Vagina (tissue), 2 donors: ENCODE measurements at regions not wholly inside any gene's neighbourhood (a gene's known extent, or its start where the extent isn't known, plus 50 kb on each side); places are given as distances from the start of the nearest gene placed in this dataset.

ENCODE experiments used
- CTCF ChIP-seq, 3 experiments: fragments of 450-650 bp in 2 of 3; fragments of 200-600 bp in 1 of 3; sonication (generic) in 1 of 3; IDR thresholded peaks; one replicate each; pipeline ENCODE4 v1.5.1; 2017 to 2019; ENCODE audit warnings: antibody characterized with exemption in 3 of 3, mild to moderate bottlenecking in 2 of 3, moderate library complexity in 2 of 3
- POLR2A ChIP-seq, 2 donors: fragments of 450-650 bp; IDR thresholded peaks; one replicate each; pipeline ENCODE4 v1.6.1; 2017; ENCODE audit warnings: antibody characterized with exemption in 2 of 2, mild to moderate bottlenecking in 2 of 2, moderate library complexity in 2 of 2
- POLR2AphosphoS5 ChIP-seq, 2 donors: sonication (generic); formaldehyde crosslinking; IDR thresholded peaks; one replicate each; pipeline ENCODE4 v1.9.0; 2017; ENCODE audit warnings: antibody characterized with exemption in 2 of 2, mild to moderate bottlenecking in 2 of 2, low read depth in 1 of 2; ENCODE audit not compliant: insufficient read depth in 1 of 2

DNA sequence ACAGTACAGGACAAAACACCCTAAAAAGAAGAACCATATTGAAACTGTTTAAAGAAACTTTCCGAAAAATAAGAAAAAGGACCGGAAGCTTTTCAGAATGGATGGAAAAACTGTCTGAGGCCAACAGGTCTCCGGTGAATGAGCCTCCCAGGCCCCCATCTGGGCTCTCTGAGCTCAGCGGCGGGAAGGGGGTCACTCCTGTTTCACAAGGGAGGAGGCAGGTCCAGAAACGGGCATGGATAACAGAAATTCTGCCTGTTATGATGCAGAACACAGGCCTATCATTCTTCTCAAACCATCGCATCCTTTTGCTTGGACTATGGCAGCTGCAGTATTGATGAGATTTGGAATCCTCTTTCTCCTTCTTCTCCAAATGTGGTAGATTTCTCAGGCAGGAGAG lies 58.9 kb upstream of the SHH start:
- TF ChIP-seq CTCF (IDR thresholded peaks at IDR 0.05) (no peak), POLR2A (IDR thresholded peaks at IDR 0.05) (no peak), POLR2AphosphoS5 (IDR thresholded peaks at IDR 0.05; ENCODE audit: insufficient read depth in 1 of 2, low read depth in 1 of 2) (no peak)
